ENCODE measurements at regions not wholly inside any gene's neighbourhood (a gene's known extent, or its start where the extent isn't known, plus 50 kb on each side); places are given as distances from the start of the nearest gene placed in this dataset.
"Not testable (repeated sequence)": the region's sequence is repeated elsewhere in the genome, so short reads cannot be mapped to it uniquely, and the experiment has no call there.

- Histone ChIP-seq H3K9me3 (ENCODE audit: control insufficient read depth in 2 of 2, low read length in 2 of 2) (no peaks in the 10 kb centered on the region), H3K9ac (ENCODE audit: low read length in 2 of 2) (no peak overlapping the region), H3K27me3 (ENCODE audit: control insufficient read depth in 1 of 2, insufficient read depth in 2 of 2, low read length in 2 of 2) (no peaks in the 10 kb centered on the region), H3K27ac (ENCODE audit: low read length) (no peak overlapping the region), H3K4me3 (ENCODE audit: low read length in 2 of 2) (no peak overlapping the region), H3K36me3 (ENCODE audit: control insufficient read depth in 2 of 2, insufficient read depth in 2 of 2, low read length in 2 of 2) (no peaks in the 10 kb centered on the region), H3K4me1 (ENCODE audit: control insufficient read depth, insufficient read depth, low read length) (no peaks in the 10 kb centered on the region)
Measured at GRCh38 chr13:80923907-80924306, 583.0 kb upstream of the SPRY2 start.

- Histone ChIP-seq H3K36me3 (ENCODE audit: control insufficient read depth in 2 of 2, insufficient read depth in 2 of 2, low read length in 2 of 2) (no peaks in the 10 kb centered on the region), H3K27me3 (ENCODE audit: control insufficient read depth in 1 of 2, insufficient read depth in 2 of 2, low read length in 2 of 2) (no peaks in the 10 kb centered on the region), H3K9ac (ENCODE audit: low read length in 2 of 2) (no peak overlapping the region), H3K27ac (ENCODE audit: low read length) (no peak overlapping the region), H3K4me1 (ENCODE audit: control insufficient read depth, insufficient read depth, low read length) (no peaks in the 10 kb centered on the region), H3K9me3 (ENCODE audit: control insufficient read depth in 2 of 2, low read length in 2 of 2) (no peaks in the 10 kb centered on the region), H3K4me3 (ENCODE audit: low read length in 2 of 2) (no peak overlapping the region)
Measured at GRCh38 chr13:80921971-80922370, 581.0 kb upstream of the SPRY2 start.

DNA sequence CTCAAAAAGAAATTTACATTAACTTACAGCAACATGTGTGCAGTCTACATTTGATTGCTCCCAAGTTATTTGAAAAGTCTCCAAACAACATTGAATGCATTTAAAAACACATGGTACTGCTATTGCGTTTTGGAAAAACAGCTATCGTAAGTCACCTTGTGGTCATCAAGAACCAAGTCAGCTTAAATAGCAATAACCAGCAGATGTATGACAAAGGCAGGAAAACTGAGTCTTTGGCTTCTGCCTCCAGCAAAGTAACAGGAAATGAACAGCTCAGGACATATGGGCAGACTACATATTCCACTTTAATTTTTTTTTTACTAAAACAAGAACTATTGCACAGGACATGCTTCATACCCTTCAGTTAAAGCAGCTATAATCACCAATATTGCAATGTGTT, 580.6 kb upstream of the SPRY2 start:
- no peaks in the 10 kb centered on the region for H3K9me3 ChIP-seq (ENCODE audit: control insufficient read depth in 2 of 2, low read length in 2 of 2)
- H3K4me3 ChIP-seq (ENCODE audit: low read length in 2 of 2) = no peak overlapping the region
- no peak overlapping the region for H3K9ac ChIP-seq (ENCODE audit: low read length in 2 of 2)
- H3K27ac ChIP-seq (ENCODE audit: low read length) = no peak overlapping the region
- no peaks in the 10 kb centered on the region for H3K27me3 ChIP-seq (ENCODE audit: control insufficient read depth in 1 of 2, insufficient read depth in 2 of 2, low read length in 2 of 2)
- H3K36me3 ChIP-seq (ENCODE audit: control insufficient read depth in 2 of 2, insufficient read depth in 2 of 2, low read length in 2 of 2) = no peaks in the 10 kb centered on the region
- no peaks in the 10 kb centered on the region for H3K4me1 ChIP-seq (ENCODE audit: control insufficient read depth, insufficient read depth, low read length)

DNA sequence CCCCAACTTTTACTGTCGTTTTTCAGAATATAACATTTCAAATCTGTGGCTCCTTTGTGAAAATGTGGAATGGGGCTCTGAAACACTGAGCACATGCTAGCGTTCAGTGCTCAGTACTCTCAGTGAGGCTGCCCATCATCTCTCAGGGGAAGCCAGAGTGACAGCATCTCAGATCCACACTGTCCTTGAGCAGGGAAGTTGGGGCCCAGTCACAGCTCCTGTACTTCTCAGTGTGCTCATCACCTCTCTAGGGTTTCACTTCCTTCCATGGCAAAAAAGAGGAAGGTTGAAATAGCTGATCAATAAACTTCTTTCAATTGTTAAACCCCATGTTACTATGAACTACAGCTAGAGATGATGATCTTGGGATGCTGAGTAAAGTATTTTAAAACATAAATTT, 565.9 kb upstream of the SPRY2 start:
- H3K27me3 ChIP-seq (ENCODE audit: control insufficient read depth in 1 of 2, insufficient read depth in 2 of 2, low read length in 2 of 2) = no peaks in the 10 kb centered on the region
- no peak overlapping the region for H3K4me3 ChIP-seq (ENCODE audit: low read length in 2 of 2)
- no peaks in the 10 kb centered on the region for H3K36me3 ChIP-seq (ENCODE audit: control insufficient read depth in 2 of 2, insufficient read depth in 2 of 2, low read length in 2 of 2)
- no peak overlapping the region for H3K9ac ChIP-seq (ENCODE audit: low read length in 2 of 2)
- no peak overlapping the region for H3K27ac ChIP-seq (ENCODE audit: low read length)
- H3K9me3 ChIP-seq (ENCODE audit: control insufficient read depth in 2 of 2, low read length in 2 of 2) = peaks cover 0 to 2% of the 10 kb centered on the region in 2 donors
- H3K4me1 ChIP-seq (ENCODE audit: control insufficient read depth, insufficient read depth, low read length) = no peaks in the 10 kb centered on the region

GRCh38 chr13:80904386-80904785, 563.5 kb upstream of the SPRY2 start:
- Histone ChIP-seq H3K9me3 (ENCODE audit: control insufficient read depth in 2 of 2, low read length in 2 of 2) (no peaks in the 10 kb centered on the region), H3K36me3 (ENCODE audit: control insufficient read depth in 2 of 2, insufficient read depth in 2 of 2, low read length in 2 of 2) (no peaks in the 10 kb centered on the region), H3K4me3 (ENCODE audit: low read length in 2 of 2) (no peak overlapping the region), H3K9ac (ENCODE audit: low read length in 2 of 2) (no peak overlapping the region), H3K27ac (ENCODE audit: low read length) (no peak overlapping the region), H3K4me1 (ENCODE audit: control insufficient read depth, insufficient read depth, low read length) (no peaks in the 10 kb centered on the region), H3K27me3 (ENCODE audit: control insufficient read depth in 1 of 2, insufficient read depth in 2 of 2, low read length in 2 of 2) (no peaks in the 10 kb centered on the region)

DNA sequence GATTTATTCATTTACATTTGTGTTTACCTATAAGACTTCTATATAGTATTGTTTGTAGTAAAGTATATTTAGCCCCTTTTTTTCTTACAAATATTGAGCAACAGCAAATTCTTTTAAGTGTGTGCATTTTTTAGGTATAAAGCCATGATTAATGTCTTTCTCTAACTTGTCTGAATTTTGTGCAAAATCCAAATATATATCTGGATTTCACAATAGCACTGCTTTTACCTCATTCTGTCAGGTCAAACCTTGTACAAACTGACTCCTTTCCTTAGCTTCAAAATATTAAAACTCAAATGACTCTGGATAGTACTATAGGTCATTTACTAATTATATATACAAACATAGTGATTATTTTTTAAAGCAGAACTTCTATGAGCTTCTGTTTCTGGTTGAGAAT, 563.0 kb upstream of the SPRY2 start:
- H3K4me1 ChIP-seq (ENCODE audit: control insufficient read depth, insufficient read depth, low read length) = no peaks in the 10 kb centered on the region
- H3K4me3 ChIP-seq (ENCODE audit: low read length in 2 of 2) = no peak overlapping the region
- H3K36me3 ChIP-seq (ENCODE audit: control insufficient read depth in 2 of 2, insufficient read depth in 2 of 2, low read length in 2 of 2) = no peaks in the 10 kb centered on the region
- no peaks in the 10 kb centered on the region for H3K27me3 ChIP-seq (ENCODE audit: control insufficient read depth in 1 of 2, insufficient read depth in 2 of 2, low read length in 2 of 2)
- H3K9ac ChIP-seq (ENCODE audit: low read length in 2 of 2) = no peak overlapping the region
- no peaks in the 10 kb centered on the region for H3K9me3 ChIP-seq (ENCODE audit: control insufficient read depth in 2 of 2, low read length in 2 of 2)
- no peak overlapping the region for H3K27ac ChIP-seq (ENCODE audit: low read length)

DNA sequence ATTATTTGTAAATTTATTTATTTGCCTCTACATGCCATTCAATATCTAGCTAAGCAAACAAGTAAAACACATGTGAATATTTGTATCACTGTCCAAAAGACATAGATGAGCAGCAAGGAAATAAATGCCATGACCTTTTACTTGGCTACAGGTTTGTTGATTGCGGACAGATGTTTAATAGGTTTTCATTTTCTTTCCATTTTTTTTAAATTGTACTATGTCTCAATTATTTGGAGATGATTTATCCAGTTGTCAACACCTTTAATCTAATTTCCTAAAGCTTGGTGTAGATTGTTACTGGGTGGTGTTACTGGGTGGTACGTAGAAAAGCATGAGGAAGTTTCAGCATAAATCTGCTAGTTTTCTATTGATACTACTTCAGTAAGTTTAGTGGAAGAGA, 560.6 kb upstream of the SPRY2 start:
- Histone ChIP-seq H3K36me3 (ENCODE audit: control insufficient read depth in 2 of 2, insufficient read depth in 2 of 2, low read length in 2 of 2) (no peaks in the 10 kb centered on the region), H3K27me3 (ENCODE audit: control insufficient read depth in 1 of 2, insufficient read depth in 2 of 2, low read length in 2 of 2) (no peaks in the 10 kb centered on the region), H3K27ac (ENCODE audit: low read length) (no peak overlapping the region), H3K9me3 (ENCODE audit: control insufficient read depth in 2 of 2, low read length in 2 of 2) (no peaks in the 10 kb centered on the region), H3K9ac (ENCODE audit: low read length in 2 of 2) (no peak overlapping the region), H3K4me3 (ENCODE audit: low read length in 2 of 2) (no peak overlapping the region), H3K4me1 (ENCODE audit: control insufficient read depth, insufficient read depth, low read length) (no peaks in the 10 kb centered on the region)

GRCh38 chr13:80901111-80901510, 560.2 kb upstream of the SPRY2 start:
- H3K4me3 ChIP-seq (ENCODE audit: low read length in 2 of 2) = no peak overlapping the region
- no peaks in the 10 kb centered on the region for H3K36me3 ChIP-seq (ENCODE audit: control insufficient read depth in 2 of 2, insufficient read depth in 2 of 2, low read length in 2 of 2)
- H3K27me3 ChIP-seq (ENCODE audit: control insufficient read depth in 1 of 2, insufficient read depth in 2 of 2, low read length in 2 of 2) = no peaks in the 10 kb centered on the region
- no peaks in the 10 kb centered on the region for H3K4me1 ChIP-seq (ENCODE audit: control insufficient read depth, insufficient read depth, low read length)
- no peak overlapping the region for H3K27ac ChIP-seq (ENCODE audit: low read length)
- H3K9me3 ChIP-seq (ENCODE audit: control insufficient read depth in 2 of 2, low read length in 2 of 2) = no peaks in the 10 kb centered on the region
- H3K9ac ChIP-seq (ENCODE audit: low read length in 2 of 2) = no peak overlapping the region

DNA sequence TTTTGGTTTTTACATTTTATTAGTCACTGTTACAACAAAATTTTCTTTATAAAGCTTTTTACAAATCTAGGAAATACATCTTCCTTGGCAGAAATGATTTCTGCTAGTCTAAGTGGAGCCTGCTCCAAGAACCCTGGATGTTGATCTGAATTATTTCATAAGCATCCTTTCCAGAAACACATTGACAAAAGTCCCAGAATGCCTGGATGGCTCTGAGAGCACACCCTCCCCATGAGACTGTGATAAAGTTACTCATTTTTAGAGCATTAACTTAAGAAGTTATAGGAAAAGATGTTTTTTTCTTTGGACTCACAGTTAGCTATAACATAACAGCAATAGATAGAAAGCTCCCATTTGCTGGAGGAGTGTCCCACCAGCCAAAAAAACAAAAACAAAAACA, 559.6 kb upstream of the SPRY2 start:
- no peak overlapping the region for H3K9ac ChIP-seq (ENCODE audit: low read length in 2 of 2)
- H3K9me3 ChIP-seq (ENCODE audit: control insufficient read depth in 2 of 2, low read length in 2 of 2) = no peaks in the 10 kb centered on the region
- H3K27ac ChIP-seq (ENCODE audit: low read length) = no peak overlapping the region

DNA sequence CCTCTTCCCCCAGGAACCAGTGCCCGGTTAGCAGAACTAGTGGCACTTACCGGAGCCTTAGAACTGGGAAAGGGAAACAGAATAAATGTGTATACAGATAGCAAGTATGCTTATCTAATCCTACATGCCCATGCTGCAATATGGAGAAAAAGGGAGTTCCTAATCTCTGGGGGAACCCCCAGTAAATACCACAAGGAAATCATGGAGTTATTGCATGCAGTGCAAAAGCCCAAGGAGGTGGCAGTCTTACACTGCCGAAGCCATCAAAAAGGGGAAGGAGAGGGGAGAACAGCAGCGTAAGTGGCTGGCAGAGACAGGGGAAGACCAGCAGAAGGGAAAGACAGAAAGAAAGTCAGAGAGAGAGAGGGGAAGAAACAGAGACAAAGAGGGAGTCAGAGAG, 556.7 kb upstream of the SPRY2 start:
- H3K27me3 ChIP-seq (ENCODE audit: control insufficient read depth in 1 of 2, insufficient read depth in 2 of 2, low read length in 2 of 2); H3K9me3 ChIP-seq (ENCODE audit: control insufficient read depth in 2 of 2, low read length in 2 of 2); H3K9ac ChIP-seq (ENCODE audit: low read length in 2 of 2); H3K4me3 ChIP-seq (ENCODE audit: low read length in 2 of 2); H3K36me3 ChIP-seq (ENCODE audit: control insufficient read depth in 2 of 2, insufficient read depth in 2 of 2, low read length in 2 of 2); H3K4me1 ChIP-seq (ENCODE audit: control insufficient read depth, insufficient read depth, low read length); H3K27ac ChIP-seq (ENCODE audit: low read length): not testable (repeated sequence)

More for the DNA sequence above, 559.6 kb upstream of the SPRY2 start:
- Histone ChIP-seq H3K4me1 (ENCODE audit: control insufficient read depth, insufficient read depth, low read length) (no peaks in the 10 kb centered on the region), H3K4me3 (ENCODE audit: low read length in 2 of 2) (no peak overlapping the region), H3K27me3 (ENCODE audit: control insufficient read depth in 1 of 2, insufficient read depth in 2 of 2, low read length in 2 of 2) (no peaks in the 10 kb centered on the region), H3K36me3 (ENCODE audit: control insufficient read depth in 2 of 2, insufficient read depth in 2 of 2, low read length in 2 of 2) (no peaks in the 10 kb centered on the region)

- H3K36me3 ChIP-seq (ENCODE audit: control insufficient read depth in 2 of 2, insufficient read depth in 2 of 2, low read length in 2 of 2) = no peaks in the 10 kb centered on the region
- no peak overlapping the region for H3K27ac ChIP-seq (ENCODE audit: low read length)
- no peaks in the 10 kb centered on the region for H3K4me1 ChIP-seq (ENCODE audit: control insufficient read depth, insufficient read depth, low read length)
- H3K27me3 ChIP-seq (ENCODE audit: control insufficient read depth in 1 of 2, insufficient read depth in 2 of 2, low read length in 2 of 2) = no peaks in the 10 kb centered on the region
- no peak overlapping the region for H3K9ac ChIP-seq (ENCODE audit: low read length in 2 of 2)
- H3K9me3 ChIP-seq (ENCODE audit: control insufficient read depth in 2 of 2, low read length in 2 of 2) = no peaks in the 10 kb centered on the region
- H3K4me3 ChIP-seq (ENCODE audit: low read length in 2 of 2) = no peak overlapping the region
Measured at GRCh38 chr13:80894917-80895316, 554.0 kb upstream of the SPRY2 start.

- H3K4me1 ChIP-seq (ENCODE audit: control insufficient read depth, insufficient read depth, low read length) = no peaks in the 10 kb centered on the region
- H3K9me3 ChIP-seq (ENCODE audit: control insufficient read depth in 2 of 2, low read length in 2 of 2) = no peaks in the 10 kb centered on the region
- H3K36me3 ChIP-seq (ENCODE audit: control insufficient read depth in 2 of 2, insufficient read depth in 2 of 2, low read length in 2 of 2) = no peaks in the 10 kb centered on the region
- H3K27me3 ChIP-seq (ENCODE audit: control insufficient read depth in 1 of 2, insufficient read depth in 2 of 2, low read length in 2 of 2) = no peaks in the 10 kb centered on the region
- no peak overlapping the region for H3K4me3 ChIP-seq (ENCODE audit: low read length in 2 of 2)
- no peak overlapping the region for H3K9ac ChIP-seq (ENCODE audit: low read length in 2 of 2)
- no peak overlapping the region for H3K27ac ChIP-seq (ENCODE audit: low read length)
Measured at GRCh38 chr13:80889829-80890228, 548.9 kb upstream of the SPRY2 start.

All from stomach smooth muscle (tissue), 2 donors.